Fibroblast of lung (primary cell): ENCODE measurements at regions not wholly inside any gene's neighbourhood (a gene's known extent, or its start where the extent isn't known, plus 50 kb on each side); places are given as distances from the start of the nearest gene placed in this dataset.

Experiments used
- DNase-seq, 2 donors: peaks; one replicate each; pipeline versions ENCODE4 v3.0.0 to v3.0.0-alpha.2; 2010; ENCODE audit warnings: low read depth in 2 of 2
- H2AFZ ChIP-seq: 2 replicates; pipeline ENCODE4 v1.5.1; 2012; ENCODE audit warnings: low read length, control low read depth, inconsistent platforms
- H3K27ac ChIP-seq: 2 replicates; pipeline ENCODE4 v1.5.1; 2011; ENCODE audit warnings: low read length, control low read depth; ENCODE audit not compliant: insufficient read depth
- H3K27me3 ChIP-seq: 2 replicates; pipeline ENCODE4 v1.5.1; 2011; ENCODE audit warnings: mild to moderate bottlenecking, low read length; ENCODE audit not compliant: control insufficient read depth, insufficient read depth
- H3K36me3 ChIP-seq: 2 replicates; pipeline ENCODE4 v1.5.1; 2011; ENCODE audit warnings: low read length; ENCODE audit not compliant: control insufficient read depth, insufficient read depth
- H3K4me1 ChIP-seq: 2 replicates; pipeline ENCODE4 v1.5.1; 2011; ENCODE audit warnings: low read length; ENCODE audit not compliant: control insufficient read depth, insufficient read depth; ENCODE audit errors: extremely low read depth
- H3K4me2 ChIP-seq: 2 replicates; pipeline ENCODE4 v1.5.1; 2011; ENCODE audit warnings: low read length, control low read depth; ENCODE audit not compliant: insufficient read depth; ENCODE audit errors: extremely low read depth
- H3K4me3 ChIP-seq, 4 experiments: fragments of 200-600 bp in 1 of 4; sonication (generic) in 1 of 4; replicated peaks in 1 of 4; 2 replicates each; pipeline ENCODE4 v1.5.1; 2011 to 2016; ENCODE audit warnings: low read length in 4 of 4, low read depth in 3 of 4, mild to moderate bottlenecking in 3 of 4, control low read depth in 2 of 4, inconsistent platforms in 1 of 4, mixed read lengths in 1 of 4; ENCODE audit not compliant: insufficient read depth in 1 of 4; ENCODE audit errors: control extremely low read depth in 1 of 4
- H3K79me2 ChIP-seq: 2 replicates; pipeline ENCODE4 v1.5.1; 2012; ENCODE audit warnings: mild to moderate bottlenecking, low read length, inconsistent platforms; ENCODE audit not compliant: control insufficient read depth, insufficient read depth
- H3K9ac ChIP-seq: 2 replicates; pipeline ENCODE4 v1.5.1; 2011; ENCODE audit warnings: mild to moderate bottlenecking, low read length, control low read depth; ENCODE audit not compliant: insufficient read depth
- H3K9me3 ChIP-seq: 2 replicates; pipeline ENCODE4 v1.5.1; 2012; ENCODE audit warnings: low read depth, low read length; ENCODE audit not compliant: control insufficient read depth, insufficient read depth
- H4K20me1 ChIP-seq: 2 replicates; pipeline ENCODE4 v1.5.1; 2011; ENCODE audit warnings: low read length; ENCODE audit not compliant: control insufficient read depth, insufficient read depth; ENCODE audit errors: extremely low read depth
- CTCF ChIP-seq, 2 donors: IDR thresholded peaks in 1 of 2; conservative IDR thresholded peaks in 1 of 2; 1 replicate in 1 of 2; 2 replicates in 1 of 2; pipeline ENCODE4 v1.5.1; 2011 to 2012; ENCODE audit warnings: low read length in 2 of 2, control low read depth in 1 of 2, inconsistent platforms in 1 of 2, low read depth in 1 of 2, mild to moderate bottlenecking in 1 of 2
- EZH2 ChIP-seq: IDR thresholded peaks from 2 replicates; pipeline ENCODE4 v1.5.1; 2012; ENCODE audit warnings: low read length, control low read depth, mild to moderate bottlenecking; ENCODE audit errors: missing control alignments

GRCh38 chr5:63245271-63245670 is 666.7 kb downstream of the LRRC70 start:
- Histone ChIP-seq H3K27me3 (no peaks in the 10 kb centered on the region), H3K4me2 (no peak overlapping the region)
- peak in 1 of 2 donors; percentile 60 for DNase-seq

GRCh38 chr5:63240063-63240755 is 661.6 kb downstream of the LRRC70 start:
- Histone ChIP-seq H3K27me3 (no peaks in the 10 kb centered on the region), H3K4me3 (no peak overlapping the region), H2AFZ (no peak overlapping the region), H3K9ac (no peak overlapping the region), H3K9me3 (no peaks in the 10 kb centered on the region), H3K36me3 (no peaks in the 10 kb centered on the region), H3K4me1 (no peaks in the 10 kb centered on the region), H4K20me1 (no peaks in the 10 kb centered on the region), H3K79me2 (no peaks in the 10 kb centered on the region), H3K4me2 (no peak overlapping the region), H3K27ac (no peak overlapping the region)
- DNase-seq: no peak
- TF ChIP-seq CTCF (conservative IDR thresholded peaks at IDR 0.05 in 1 of 2, IDR thresholded peaks at IDR 0.05 in 1 of 2; ENCODE audit: low read depth in 1 of 2, low read length in 2 of 2) (no peak), EZH2 (no peak)

More at GRCh38 chr5:63245271-63245670, 666.7 kb downstream of the LRRC70 start:
- Histone ChIP-seq H4K20me1 (no peaks in the 10 kb centered on the region), H3K79me2 (no peaks in the 10 kb centered on the region), H2AFZ (no peak overlapping the region), H3K36me3 (no peaks in the 10 kb centered on the region), H3K9ac (no peak overlapping the region), H3K4me3 (no peak overlapping the region), H3K4me1 (no peaks in the 10 kb centered on the region), H3K9me3 (no peaks in the 10 kb centered on the region), H3K27ac (no peak overlapping the region)
- TF ChIP-seq EZH2: no peak
- no peak for TF ChIP-seq CTCF (conservative IDR thresholded peaks at IDR 0.05 in 1 of 2, IDR thresholded peaks at IDR 0.05 in 1 of 2; ENCODE audit: low read depth in 1 of 2, low read length in 2 of 2)

DNA sequence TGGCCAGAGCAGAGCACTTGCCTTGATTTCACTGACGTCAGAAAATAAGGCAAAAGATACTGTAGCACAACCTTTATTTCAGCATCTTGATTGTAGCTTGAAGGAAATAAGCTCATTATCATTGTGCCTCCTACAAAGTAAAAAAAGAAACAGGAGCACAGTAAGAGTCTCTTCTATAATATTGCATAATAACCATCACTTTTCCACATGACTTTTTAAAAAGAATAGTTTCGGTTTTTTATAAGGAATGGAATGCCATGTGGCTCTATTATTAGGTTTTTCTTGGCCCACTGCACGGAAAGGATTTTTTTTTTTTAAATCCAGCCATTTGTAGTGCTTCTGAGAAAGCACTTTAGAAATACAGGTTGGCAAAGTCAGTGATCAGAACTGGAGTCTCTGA is 655.3 kb downstream of the LRRC70 start:
- TF ChIP-seq EZH2 (no peak), CTCF (conservative IDR thresholded peaks at IDR 0.05 in 1 of 2, IDR thresholded peaks at IDR 0.05 in 1 of 2; ENCODE audit: low read depth in 1 of 2, low read length in 2 of 2) (no peak)
- H3K27me3 ChIP-seq: no peaks in the 10 kb centered on the region
- H2AFZ ChIP-seq: no peak overlapping the region
- no peaks in the 10 kb centered on the region for H3K4me1 ChIP-seq
- no peak overlapping the region for H3K4me3 ChIP-seq
- H3K4me2 ChIP-seq: no peak overlapping the region
- no peak overlapping the region for H3K27ac ChIP-seq
- no peaks in the 10 kb centered on the region for H3K79me2 ChIP-seq
- no peaks in the 10 kb centered on the region for H3K9me3 ChIP-seq
- H4K20me1 ChIP-seq: no peaks in the 10 kb centered on the region
- peak; percentile 19 to 48 for DNase-seq
- H3K9ac ChIP-seq: no peak overlapping the region
- H3K36me3 ChIP-seq: no peaks in the 10 kb centered on the region
